ENCODE measurements at regions not wholly inside any gene's neighbourhood (a gene's known extent, or its start where the extent isn't known, plus 50 kb on each side); places are given as distances from the start of the nearest gene placed in this dataset.

DNA sequence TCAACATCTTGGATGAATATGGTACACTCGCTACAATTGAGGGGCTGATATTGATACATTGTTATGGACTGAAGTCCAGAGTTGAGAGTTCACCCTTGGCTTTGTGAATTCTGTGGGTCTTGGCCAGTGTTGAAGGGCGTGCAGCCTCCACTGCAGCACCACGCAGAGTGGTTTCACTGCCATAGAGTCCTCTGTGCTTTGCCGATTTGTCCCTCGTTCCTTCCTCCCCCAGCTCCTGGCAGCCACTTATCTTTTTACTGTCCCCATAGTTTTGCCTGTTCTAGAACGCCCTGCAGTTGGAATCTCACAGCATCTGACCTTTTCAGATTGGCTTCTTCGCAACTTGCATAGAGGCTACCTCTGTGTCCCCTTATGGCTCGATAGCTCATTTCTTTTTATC lies 57.3 kb upstream of the IRS2 start:
- Histone ChIP-seq H3K27ac (ENCODE audit: extremely low read depth, low read depth, low read length) (no peak overlapping the region), H3K36me3 (ENCODE audit: control insufficient read depth, insufficient read depth, low read length) (no peaks in the 10 kb centered on the region), H3K9me3 (replicated peaks; ENCODE audit: control insufficient read depth, insufficient read depth, low read depth, low read length) (no peaks in the 10 kb centered on the region), H3K9me1 (ENCODE audit: control insufficient read depth, insufficient read depth, low read length) (no peaks in the 10 kb centered on the region), H3K27me3 (ENCODE audit: control insufficient read depth in 2 of 2, insufficient read depth in 2 of 2, low read length in 2 of 2) (peaks cover 17 to 46% of the 10 kb centered on the region in 2 experiments; a peak in 4 of 5 replicates), H3K79me2 (ENCODE audit: control insufficient read depth, insufficient read depth, low read length) (no peaks in the 10 kb centered on the region), H3K4me2 (ENCODE audit: insufficient read depth, low read length) (no peak overlapping the region), H3K4me1 (replicated peaks in 1 of 2; ENCODE audit: control insufficient read depth in 2 of 2, insufficient read depth in 2 of 2, low read length in 2 of 2) (no peaks in the 10 kb centered on the region), H2AFZ (ENCODE audit: low read depth, low read length) (no peak overlapping the region), H3K9ac (ENCODE audit: insufficient read depth in 1 of 2, low read depth in 2 of 2, low read length in 2 of 2) (no peak overlapping the region), H3K4me3 (no peak overlapping the region), H4K20me1 (replicated peaks; ENCODE audit: control insufficient read depth, insufficient read depth, low read length) (no peaks in the 10 kb centered on the region)
- intact Hi-C loops (cut with micrococcal nuclease) (no loop called here), in situ Hi-C loops (cut with MboI) (no loop called here)
- no peak for ATAC-seq
- no TSS peak for BruUV-seq (replicated peaks)
- CTCF ChIA-PET (ENCODE audit: low intra/inter-chr PET ratio) = no interaction called here
- 3% methylated on average over 8 of the region's 8 CpGs for WGBS (ENCODE audit: insufficient coverage, low coverage, missing lambda C conversion rate)
- TF ChIP-seq ZBED1 (IDR thresholded peaks at IDR 0.05) (no peak), CBX2 (IDR thresholded peaks at IDR 0.05; ENCODE audit: insufficient read depth, low read length, poor library complexity, severe bottlenecking) (no peak), NELFE (IDR thresholded peaks at IDR 0.05; ENCODE audit: insufficient read depth, insufficient read length) (no peak), PCBP1 (IDR thresholded peaks at IDR 0.05; ENCODE audit: low read depth, low read length, poor library complexity, severe bottlenecking) (no peak), HCFC1 (IDR thresholded peaks at IDR 0.05; ENCODE audit: low read depth, low read length) (no peak), MYNN (IDR thresholded peaks at IDR 0.05) (no peak), MYNN (CRISPR knock-in tag; IDR thresholded peaks at IDR 0.05) (no peak)
- TF ChIP-seq, protein P1, sequence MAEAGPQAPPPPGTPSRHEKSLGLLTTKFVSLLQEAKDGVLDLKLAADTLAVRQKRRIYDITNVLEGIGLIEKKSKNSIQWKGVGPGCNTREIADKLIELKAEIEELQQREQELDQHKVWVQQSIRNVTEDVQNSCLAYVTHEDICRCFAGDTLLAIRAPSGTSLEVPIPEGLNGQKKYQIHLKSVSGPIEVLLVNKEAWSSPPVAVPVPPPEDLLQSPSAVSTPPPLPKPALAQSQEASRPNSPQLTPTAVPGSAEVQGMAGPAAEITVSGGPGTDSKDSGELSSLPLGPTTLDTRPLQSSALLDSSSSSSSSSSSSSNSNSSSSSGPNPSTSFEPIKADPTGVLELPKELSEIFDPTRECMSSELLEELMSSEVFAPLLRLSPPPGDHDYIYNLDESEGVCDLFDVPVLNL (CRISPR knock-in tag; IDR thresholded peaks at IDR 0.05; ENCODE audit: low read depth) = no peak
- POLR2A ChIA-PET = no interaction called here
- no peak for FAIRE-seq
- DNase-seq (ENCODE audit: extremely low read depth in 1 of 4, low spot score in 3 of 4) = no peak
